DOHH2 (cell line): ENCODE measurements at regions not wholly inside any gene's neighbourhood (a gene's known extent, or its start where the extent isn't known, plus 50 kb on each side); places are given as distances from the start of the nearest gene placed in this dataset.

Source experiments
- EZH2phosphoT487 ChIP-seq: fragments of 200-600 bp; sonication (generic); IDR thresholded peaks from 2 replicates; pipeline ENCODE4 v1.6.1; 2017; ENCODE audit warnings: borderline replicate concordance, mild to moderate bottlenecking, antibody characterized with exemption, low read length, moderate library complexity, mixed read lengths
- TF ChIP-seq, protein P1 (sequence below): fragments of 200-600 bp; sonication (generic); IDR thresholded peaks from one replicate; pipeline ENCODE4 v1.5.1; 2014; ENCODE audit warnings: antibody characterized with exemption, mild to moderate bottlenecking, low read depth, low read length; ENCODE audit not compliant: poor library complexity, severe bottlenecking

DNA sequence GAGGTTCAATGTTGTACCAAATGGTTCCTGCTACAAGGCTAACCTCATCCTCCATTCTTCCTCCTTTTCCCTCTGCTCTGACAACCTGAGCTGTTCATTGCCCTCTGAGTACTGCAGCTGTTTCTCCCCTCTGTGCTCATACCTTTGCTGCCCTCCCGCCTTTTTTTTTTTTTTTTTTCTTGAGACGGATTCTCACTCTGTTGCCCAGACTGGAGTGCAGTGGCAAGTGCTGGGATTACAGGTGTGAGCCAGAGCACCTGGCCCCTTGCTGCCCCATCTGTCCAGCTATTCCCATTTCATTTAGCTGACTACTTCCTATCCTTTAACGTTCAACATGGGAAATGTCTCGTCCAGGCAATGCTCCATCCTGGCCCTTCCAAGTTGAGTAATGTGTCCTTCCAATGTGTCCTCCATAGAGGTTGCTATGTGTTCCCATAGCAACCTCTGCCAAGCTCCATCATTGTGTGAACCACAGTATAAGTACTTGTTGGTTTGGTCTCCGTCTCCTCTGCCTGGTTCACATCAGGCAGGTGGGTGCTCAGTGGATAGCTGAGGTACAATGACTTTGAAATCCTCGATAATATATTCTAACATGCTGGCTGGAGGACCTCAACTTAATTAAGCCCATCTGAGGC is 179.9 kb upstream of the ANKRD28 start:
- TF ChIP-seq, protein P1, sequence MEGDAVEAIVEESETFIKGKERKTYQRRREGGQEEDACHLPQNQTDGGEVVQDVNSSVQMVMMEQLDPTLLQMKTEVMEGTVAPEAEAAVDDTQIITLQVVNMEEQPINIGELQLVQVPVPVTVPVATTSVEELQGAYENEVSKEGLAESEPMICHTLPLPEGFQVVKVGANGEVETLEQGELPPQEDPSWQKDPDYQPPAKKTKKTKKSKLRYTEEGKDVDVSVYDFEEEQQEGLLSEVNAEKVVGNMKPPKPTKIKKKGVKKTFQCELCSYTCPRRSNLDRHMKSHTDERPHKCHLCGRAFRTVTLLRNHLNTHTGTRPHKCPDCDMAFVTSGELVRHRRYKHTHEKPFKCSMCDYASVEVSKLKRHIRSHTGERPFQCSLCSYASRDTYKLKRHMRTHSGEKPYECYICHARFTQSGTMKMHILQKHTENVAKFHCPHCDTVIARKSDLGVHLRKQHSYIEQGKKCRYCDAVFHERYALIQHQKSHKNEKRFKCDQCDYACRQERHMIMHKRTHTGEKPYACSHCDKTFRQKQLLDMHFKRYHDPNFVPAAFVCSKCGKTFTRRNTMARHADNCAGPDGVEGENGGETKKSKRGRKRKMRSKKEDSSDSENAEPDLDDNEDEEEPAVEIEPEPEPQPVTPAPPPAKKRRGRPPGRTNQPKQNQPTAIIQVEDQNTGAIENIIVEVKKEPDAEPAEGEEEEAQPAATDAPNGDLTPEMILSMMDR, result no peak
- no peak for TF ChIP-seq EZH2phosphoT487
